Calu3 (cell line): ENCODE measurements at regions not wholly inside any gene's neighbourhood (a gene's known extent, or its start where the extent isn't known, plus 50 kb on each side); places are given as distances from the start of the nearest gene placed in this dataset.
"Not testable (repeated sequence)": the region's sequence is repeated elsewhere in the genome, so short reads cannot be mapped to it uniquely, and the experiment has no call there.

ENCODE experiments used
- BruUV-seq: library from RNA; stranded (reverse); fragments of 400-500 nt; replicated peaks from 2 replicates; lab custom pipeline; 2021; lab: Mats Ljungman, UMichigan
- CTCF ChIA-PET: fragments of 300-600 bp; sonication (Branson Sonifier 250); formaldehyde crosslinking; loops from one replicate; lab custom pipeline; 2022; ENCODE audit warnings: antibody characterized with exemption; lab: Charles Lee
- DNase-seq: peaks from one replicate; pipeline ENCODE4 v3.0.0; 2022
- H3K27ac Mint-ChIP-seq: one replicate; pipeline ENCODE4 v1.8.0; 2022; ENCODE audit warnings: mixed read lengths; ENCODE audit not compliant: unreplicated experiment
- H3K27me3 Mint-ChIP-seq: one replicate; pipeline ENCODE4 v1.8.0; 2022; ENCODE audit warnings: mixed read lengths; ENCODE audit not compliant: unreplicated experiment
- H3K36me3 Mint-ChIP-seq: one replicate; pipeline ENCODE4 v1.8.0; 2022; ENCODE audit warnings: mild to moderate bottlenecking, moderate library complexity, mixed read lengths; ENCODE audit not compliant: insufficient read depth, unreplicated experiment
- H3K4me1 Mint-ChIP-seq: one replicate; pipeline ENCODE4 v1.8.0; 2022; ENCODE audit warnings: mild to moderate bottlenecking, low read depth, mixed read lengths; ENCODE audit not compliant: unreplicated experiment
- H3K4me3 Mint-ChIP-seq: one replicate; pipeline ENCODE4 v1.8.0; 2022; ENCODE audit warnings: mild to moderate bottlenecking, low read depth, moderate library complexity, mixed read lengths; ENCODE audit not compliant: unreplicated experiment
- H3K9me3 Mint-ChIP-seq: one replicate; pipeline ENCODE4 v1.8.0; 2022; ENCODE audit warnings: low read depth, mixed read lengths; ENCODE audit not compliant: unreplicated experiment
- intact Hi-C: fragments of 100-400 bp; cut with micrococcal nuclease; formaldehyde crosslinking; loops from one replicate; pipeline ENCODE4 v1.10.0; 2022; ENCODE audit not compliant: unreplicated experiment
- TF ChIP-seq, protein P1 (sequence below): fragments of 200-600 bp; IDR thresholded peaks from one replicate; pipeline ENCODE4 v1.8.0; 2022; ENCODE audit warnings: antibody characterized with exemption; ENCODE audit not compliant: unreplicated experiment

DNA sequence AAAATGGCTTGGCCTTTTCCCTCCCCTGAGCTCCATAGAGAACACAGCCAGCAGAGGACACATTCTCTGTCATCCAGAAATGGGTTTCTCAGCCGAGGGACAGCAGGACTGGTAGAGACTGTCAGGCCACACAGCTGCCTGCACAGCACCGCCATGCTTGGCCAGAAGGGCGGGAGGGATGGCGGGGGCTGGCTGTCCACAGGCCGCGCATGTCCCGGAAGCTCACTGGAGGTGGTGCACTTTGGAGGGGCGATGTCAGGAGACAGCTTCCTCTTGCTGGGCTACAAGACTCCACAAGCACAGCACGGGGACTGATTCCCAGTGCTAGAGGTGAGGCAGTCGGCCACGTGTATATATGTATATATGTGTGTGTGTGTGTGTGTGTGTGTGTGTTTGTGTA is 125.3 kb downstream of the GOLGA6L4 start:
- H3K9me3 Mint-ChIP-seq: not testable (repeated sequence)

DNA sequence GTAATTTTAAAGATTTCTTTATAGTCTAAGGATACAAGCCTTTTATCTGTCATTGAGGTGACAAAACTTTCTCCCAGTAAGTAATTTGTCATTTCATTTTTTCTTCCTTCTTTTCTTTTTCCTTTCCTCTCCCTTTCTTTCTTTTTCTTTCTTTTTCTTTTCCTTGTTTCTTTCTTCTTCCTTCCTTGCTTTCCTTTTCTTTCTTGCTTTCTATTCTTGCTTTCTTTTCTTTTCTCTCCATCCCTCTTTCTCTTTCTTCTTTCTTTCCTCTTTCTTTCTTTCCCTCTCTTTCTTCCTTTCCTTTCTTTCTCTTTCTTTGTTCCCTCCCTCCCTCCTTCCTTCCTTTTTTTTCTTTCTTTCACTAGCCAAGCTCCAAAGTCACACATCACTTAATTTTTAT is 148.8 kb downstream of the GOLGA6L4 start:
- H3K36me3 Mint-ChIP-seq, intact Hi-C loops, DNase-seq, BruUV-seq, H3K27ac Mint-ChIP-seq, H3K4me1 Mint-ChIP-seq, CTCF ChIA-PET, H3K4me3 Mint-ChIP-seq, H3K9me3 Mint-ChIP-seq: not testable (repeated sequence)
- peaks cover 47% of the 10 kb centered on the region for H3K27me3 Mint-ChIP-seq

More for the DNA sequence above, 125.3 kb downstream of the GOLGA6L4 start:
- H3K27me3 Mint-ChIP-seq, BruUV-seq, H3K4me3 Mint-ChIP-seq, H3K36me3 Mint-ChIP-seq, H3K4me1 Mint-ChIP-seq, DNase-seq, H3K27ac Mint-ChIP-seq, CTCF ChIA-PET, intact Hi-C loops: not testable (repeated sequence)

DNA sequence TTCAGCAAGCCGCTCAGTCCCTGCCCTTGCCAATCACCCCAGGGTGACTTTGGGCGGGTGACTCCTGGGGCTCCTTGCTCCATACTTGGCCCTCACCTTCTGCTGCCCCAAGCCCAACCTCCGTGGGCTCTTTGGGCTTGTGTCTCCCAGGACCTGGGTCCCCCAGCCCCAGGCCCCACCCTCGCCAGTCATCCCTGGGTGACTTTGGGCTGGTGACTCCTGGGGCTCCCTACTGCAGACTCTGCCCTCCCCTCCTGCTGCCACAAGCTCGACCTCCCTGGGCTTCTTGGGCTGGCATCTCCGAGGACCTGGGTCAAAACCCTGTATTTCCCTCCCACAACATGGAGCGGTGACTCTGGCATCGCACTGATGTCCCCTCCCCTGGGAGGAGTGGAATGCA is 151.5 kb downstream of the GOLGA6L4 start:
- DNase-seq: no peak

GRCh38 chr15:84388201-84388600 is 152.6 kb downstream of the GOLGA6L4 start:
- H3K4me3 Mint-ChIP-seq, CTCF ChIA-PET, DNase-seq, H3K4me1 Mint-ChIP-seq, H3K27ac Mint-ChIP-seq, intact Hi-C loops, BruUV-seq, H3K9me3 Mint-ChIP-seq, H3K36me3 Mint-ChIP-seq: not testable (repeated sequence)
- peaks cover 85% of the 10 kb centered on the region for H3K27me3 Mint-ChIP-seq

More for the DNA sequence above, 151.5 kb downstream of the GOLGA6L4 start:
- H3K27ac Mint-ChIP-seq: no peak overlapping the region
- no peaks in the 10 kb centered on the region for H3K4me1 Mint-ChIP-seq
- H3K27me3 Mint-ChIP-seq: peaks cover 73% of the 10 kb centered on the region
- H3K36me3 Mint-ChIP-seq: peaks cover 6% of the 10 kb centered on the region
- CTCF ChIA-PET: interaction anchor here (0.7 kb wide), 1 partner anchor 248 kb away, joined by 4 read pairs; no protein-coding TSS in a partner anchor
- intact Hi-C loops: no loop called here
- BruUV-seq: no TSS peak
- H3K4me3 Mint-ChIP-seq: no peak overlapping the region
- TF ChIP-seq, protein P1, sequence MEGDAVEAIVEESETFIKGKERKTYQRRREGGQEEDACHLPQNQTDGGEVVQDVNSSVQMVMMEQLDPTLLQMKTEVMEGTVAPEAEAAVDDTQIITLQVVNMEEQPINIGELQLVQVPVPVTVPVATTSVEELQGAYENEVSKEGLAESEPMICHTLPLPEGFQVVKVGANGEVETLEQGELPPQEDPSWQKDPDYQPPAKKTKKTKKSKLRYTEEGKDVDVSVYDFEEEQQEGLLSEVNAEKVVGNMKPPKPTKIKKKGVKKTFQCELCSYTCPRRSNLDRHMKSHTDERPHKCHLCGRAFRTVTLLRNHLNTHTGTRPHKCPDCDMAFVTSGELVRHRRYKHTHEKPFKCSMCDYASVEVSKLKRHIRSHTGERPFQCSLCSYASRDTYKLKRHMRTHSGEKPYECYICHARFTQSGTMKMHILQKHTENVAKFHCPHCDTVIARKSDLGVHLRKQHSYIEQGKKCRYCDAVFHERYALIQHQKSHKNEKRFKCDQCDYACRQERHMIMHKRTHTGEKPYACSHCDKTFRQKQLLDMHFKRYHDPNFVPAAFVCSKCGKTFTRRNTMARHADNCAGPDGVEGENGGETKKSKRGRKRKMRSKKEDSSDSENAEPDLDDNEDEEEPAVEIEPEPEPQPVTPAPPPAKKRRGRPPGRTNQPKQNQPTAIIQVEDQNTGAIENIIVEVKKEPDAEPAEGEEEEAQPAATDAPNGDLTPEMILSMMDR: no peak
- no peaks in the 10 kb centered on the region for H3K9me3 Mint-ChIP-seq

- DNase-seq, H3K9me3 Mint-ChIP-seq, H3K36me3 Mint-ChIP-seq, H3K4me1 Mint-ChIP-seq, BruUV-seq, H3K4me3 Mint-ChIP-seq, CTCF ChIA-PET, intact Hi-C loops, H3K27ac Mint-ChIP-seq: not testable (repeated sequence)
- peaks cover 89% of the 10 kb centered on the region for H3K27me3 Mint-ChIP-seq
Observed at GRCh38 chr15:84388638-84389037, 153.1 kb downstream of the GOLGA6L4 start.

DNA sequence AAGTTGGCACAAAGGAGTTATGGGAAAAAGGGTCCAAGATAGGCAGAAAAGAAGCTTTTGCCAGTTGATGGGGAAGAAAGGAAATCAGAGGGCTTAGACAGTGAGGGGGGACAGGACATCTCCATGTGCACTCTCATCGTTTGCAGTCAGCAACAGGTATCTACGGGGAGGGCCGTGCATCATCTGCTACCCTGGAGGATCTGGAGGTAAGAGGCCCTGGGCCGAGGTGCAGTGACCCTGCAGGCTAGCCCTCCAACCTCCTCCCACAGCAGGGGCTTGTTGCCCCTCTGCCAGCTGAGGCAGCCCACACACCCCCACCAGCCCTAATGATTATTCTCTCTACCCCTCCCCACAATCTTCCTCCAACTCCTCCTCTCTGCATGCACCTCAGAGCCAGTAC is 154.8 kb downstream of the GOLGA6L4 start:
- intact Hi-C loops: not testable (repeated sequence)

GRCh38 chr15:84391191-84391590 is 155.6 kb downstream of the GOLGA6L4 start:
- Mint-ChIP-seq H3K27ac (no peak overlapping the region), H3K27me3 (peaks cover 99% of the 10 kb centered on the region), H3K4me3 (no peak overlapping the region), H3K4me1 (peaks cover 7% of the 10 kb centered on the region), H3K36me3 (peaks cover 6% of the 10 kb centered on the region), H3K9me3 (no peaks in the 10 kb centered on the region)
- intact Hi-C loops: no loop called here
- CTCF ChIA-PET: no interaction called here
- BruUV-seq: no TSS peak
- TF ChIP-seq, protein P1: no peak
- DNase-seq: no peak

More for the DNA sequence above, 154.8 kb downstream of the GOLGA6L4 start:
- H3K27ac Mint-ChIP-seq, DNase-seq, H3K36me3 Mint-ChIP-seq, H3K4me1 Mint-ChIP-seq, H3K4me3 Mint-ChIP-seq, H3K9me3 Mint-ChIP-seq, BruUV-seq, CTCF ChIA-PET: not testable (repeated sequence)
- peaks cover 90% of the 10 kb centered on the region for H3K27me3 Mint-ChIP-seq

- BruUV-seq, intact Hi-C loops, H3K27ac Mint-ChIP-seq, H3K4me3 Mint-ChIP-seq, H3K4me1 Mint-ChIP-seq, H3K36me3 Mint-ChIP-seq, H3K9me3 Mint-ChIP-seq, DNase-seq: not testable (repeated sequence)
- CTCF ChIA-PET: interaction anchor here (0.6 kb wide), 2 partner anchors 183 to 250 kb away, joined by 3 to 6 read pairs; no protein-coding TSS in a partner anchor
- H3K27me3 Mint-ChIP-seq: peaks cover 100% of the 10 kb centered on the region
Observed at GRCh38 chr15:84392020-84392419, 156.4 kb downstream of the GOLGA6L4 start.
